ENCODE measurements at regions not wholly inside any gene's neighbourhood (a gene's known extent, or its start where the extent isn't known, plus 50 kb on each side); places are given as distances from the start of the nearest gene placed in this dataset.

DNA sequence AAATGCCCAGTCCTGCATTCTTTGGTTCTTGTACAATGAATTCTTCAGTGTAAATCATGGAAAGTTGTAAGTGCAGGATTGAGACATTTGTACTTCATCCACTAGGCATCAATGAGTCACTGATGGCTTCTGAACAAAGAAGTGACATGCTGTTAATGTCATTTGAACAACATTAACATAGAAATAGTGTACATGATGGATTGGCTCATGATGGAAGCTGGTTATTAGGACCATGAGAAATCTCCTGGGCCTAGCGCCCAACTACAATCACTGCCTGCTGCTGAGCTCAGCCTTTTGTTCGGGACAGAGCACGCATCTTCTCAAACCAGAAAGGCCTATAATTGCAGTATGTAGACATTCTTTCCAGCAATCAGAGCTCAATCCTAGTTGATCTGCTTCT is 316.8 kb upstream of the TSHZ2 start:
- DNase-seq (ENCODE audit: low spot score in 2 of 2) = no peak
- H3K36me3 ChIP-seq = no peaks in the 10 kb centered on the region
- no peaks in the 10 kb centered on the region for H3K27me3 ChIP-seq
- TF ChIP-seq, protein P1, sequence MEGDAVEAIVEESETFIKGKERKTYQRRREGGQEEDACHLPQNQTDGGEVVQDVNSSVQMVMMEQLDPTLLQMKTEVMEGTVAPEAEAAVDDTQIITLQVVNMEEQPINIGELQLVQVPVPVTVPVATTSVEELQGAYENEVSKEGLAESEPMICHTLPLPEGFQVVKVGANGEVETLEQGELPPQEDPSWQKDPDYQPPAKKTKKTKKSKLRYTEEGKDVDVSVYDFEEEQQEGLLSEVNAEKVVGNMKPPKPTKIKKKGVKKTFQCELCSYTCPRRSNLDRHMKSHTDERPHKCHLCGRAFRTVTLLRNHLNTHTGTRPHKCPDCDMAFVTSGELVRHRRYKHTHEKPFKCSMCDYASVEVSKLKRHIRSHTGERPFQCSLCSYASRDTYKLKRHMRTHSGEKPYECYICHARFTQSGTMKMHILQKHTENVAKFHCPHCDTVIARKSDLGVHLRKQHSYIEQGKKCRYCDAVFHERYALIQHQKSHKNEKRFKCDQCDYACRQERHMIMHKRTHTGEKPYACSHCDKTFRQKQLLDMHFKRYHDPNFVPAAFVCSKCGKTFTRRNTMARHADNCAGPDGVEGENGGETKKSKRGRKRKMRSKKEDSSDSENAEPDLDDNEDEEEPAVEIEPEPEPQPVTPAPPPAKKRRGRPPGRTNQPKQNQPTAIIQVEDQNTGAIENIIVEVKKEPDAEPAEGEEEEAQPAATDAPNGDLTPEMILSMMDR (IDR thresholded peaks at IDR 0.05) = no peak
- no peak for TF ChIP-seq EP300 (IDR thresholded peaks at IDR 0.05)
- no peak for TF ChIP-seq POLR2A (IDR thresholded peaks at IDR 0.05)
- 88 to 89% methylated on average over 3 of the region's 3 CpGs for WGBS, 2 donors
- H3K27ac ChIP-seq = no peak overlapping the region
- H3K9me3 ChIP-seq = no peaks in the 10 kb centered on the region
- H3K4me1 ChIP-seq = no peaks in the 10 kb centered on the region
- no peak overlapping the region for H3K4me3 ChIP-seq

DNA sequence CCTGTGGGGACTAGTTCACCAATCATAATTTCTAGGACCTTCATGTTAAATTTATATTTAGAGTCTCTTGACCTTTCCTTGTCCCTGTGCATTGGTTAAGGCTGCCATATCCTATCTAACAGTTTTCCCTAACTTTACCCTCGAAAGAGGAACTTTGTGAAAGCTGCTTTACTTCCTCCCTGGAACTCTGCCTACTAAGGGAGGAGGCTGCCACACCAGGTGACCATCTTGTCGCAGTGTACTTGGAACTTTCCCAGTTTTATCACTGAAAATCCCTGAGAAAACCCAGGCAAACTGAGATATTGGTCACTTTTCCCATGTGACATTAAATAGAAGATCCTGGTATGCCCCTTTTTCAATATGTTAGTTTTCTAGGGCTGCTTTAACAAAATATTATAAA is 317.6 kb upstream of the TSHZ2 start:
- no peaks in the 10 kb centered on the region for H3K36me3 ChIP-seq
- H3K27ac ChIP-seq = no peak overlapping the region
- TF ChIP-seq, protein P1 (IDR thresholded peaks at IDR 0.05) = no peak
- TF ChIP-seq POLR2A (IDR thresholded peaks at IDR 0.05) = no peak
- no peak for TF ChIP-seq EP300 (IDR thresholded peaks at IDR 0.05)
- no peaks in the 10 kb centered on the region for H3K4me1 ChIP-seq
- no peak overlapping the region for H3K4me3 ChIP-seq
- DNase-seq (ENCODE audit: low spot score in 2 of 2) = no peak
- no peaks in the 10 kb centered on the region for H3K27me3 ChIP-seq
- H3K9me3 ChIP-seq = no peaks in the 10 kb centered on the region
- 48 to 54% methylated on average over 2 of the region's 2 CpGs for WGBS, 2 donors

DNA sequence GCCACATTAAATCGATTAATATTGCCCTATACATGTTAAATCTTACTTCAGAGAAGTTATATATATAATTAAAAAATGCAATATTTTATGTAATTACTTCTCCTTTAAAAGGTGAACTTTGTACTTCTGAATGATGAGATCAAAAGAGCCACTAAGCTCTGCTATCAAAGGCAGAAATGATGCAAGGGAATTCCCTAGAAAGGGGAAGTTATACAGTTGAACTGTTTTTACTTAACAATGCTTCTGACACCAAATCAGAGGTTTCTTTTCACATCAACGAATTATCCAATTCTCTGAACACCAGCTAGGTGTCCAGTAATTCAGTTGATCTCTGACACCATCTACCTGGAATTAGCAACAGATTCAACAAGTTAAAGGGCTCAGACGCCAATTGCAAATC is 319.9 kb upstream of the TSHZ2 start:
- Histone ChIP-seq H3K36me3 (no peaks in the 10 kb centered on the region), H3K9me3 (no peaks in the 10 kb centered on the region), H3K4me3 (no peak overlapping the region), H3K27ac (no peak overlapping the region), H3K27me3 (no peaks in the 10 kb centered on the region), H3K4me1 (no peaks in the 10 kb centered on the region)
- TF ChIP-seq EP300 (IDR thresholded peaks at IDR 0.05) (no peak), POLR2A (IDR thresholded peaks at IDR 0.05) (no peak)
- TF ChIP-seq, protein P1 (IDR thresholded peaks at IDR 0.05) = no peak
- no peak for DNase-seq (ENCODE audit: low spot score in 2 of 2)
- WGBS, 2 donors = 74 to 77% methylated on average over 3 of the region's 3 CpGs

DNA sequence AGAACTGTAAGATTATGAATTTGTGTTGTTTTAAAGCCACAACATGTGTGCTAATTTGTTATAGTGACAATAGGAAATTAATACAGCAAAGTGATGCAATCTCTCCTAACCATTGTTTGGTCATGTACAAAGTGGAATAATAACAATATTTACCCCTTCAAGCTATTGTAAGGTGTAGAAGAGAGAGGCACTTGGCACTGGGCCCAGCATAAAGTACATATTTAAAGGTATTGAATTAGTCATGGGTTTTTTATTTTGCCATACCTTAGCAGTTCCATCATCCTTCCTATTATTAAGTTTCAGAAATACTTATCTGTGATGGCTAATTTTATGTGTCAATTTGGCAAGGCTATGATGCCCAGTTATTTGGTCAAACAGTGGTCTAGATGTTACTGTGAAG is 322.4 kb upstream of the TSHZ2 start:
- Histone ChIP-seq H3K27ac (no peak overlapping the region), H3K4me1 (no peaks in the 10 kb centered on the region), H3K27me3 (no peaks in the 10 kb centered on the region), H3K4me3 (no peak overlapping the region), H3K9me3 (no peaks in the 10 kb centered on the region), H3K36me3 (no peaks in the 10 kb centered on the region)
- no peak for DNase-seq (ENCODE audit: low spot score in 2 of 2)
- TF ChIP-seq, protein P1 (IDR thresholded peaks at IDR 0.05) = no peak
- TF ChIP-seq EP300 (IDR thresholded peaks at IDR 0.05) = no peak
- TF ChIP-seq POLR2A (IDR thresholded peaks at IDR 0.05) = no peak

DNA sequence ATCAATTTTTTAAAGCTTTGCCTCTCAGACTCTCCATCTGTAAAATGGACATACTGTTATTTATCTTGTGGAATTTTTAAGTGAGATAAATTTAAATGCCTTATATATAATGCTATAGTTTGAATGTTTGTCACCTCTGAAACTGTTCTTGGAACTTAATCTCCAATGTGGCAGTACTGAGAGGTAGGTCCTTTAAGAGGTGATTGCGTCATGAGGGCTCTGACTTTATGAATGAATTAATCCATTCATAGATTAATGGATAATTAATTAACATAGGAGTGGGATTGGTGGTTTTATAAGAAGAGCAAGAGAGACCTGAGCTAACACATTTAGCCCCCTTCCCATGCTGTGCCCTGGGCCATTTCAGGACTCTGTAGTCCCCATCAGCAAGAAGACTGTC is 326.3 kb upstream of the TSHZ2 start:
- Histone ChIP-seq H3K4me3 (no peak overlapping the region), H3K27ac (no peak overlapping the region), H3K4me1 (no peaks in the 10 kb centered on the region), H3K36me3 (no peaks in the 10 kb centered on the region), H3K9me3 (no peaks in the 10 kb centered on the region), H3K27me3 (no peaks in the 10 kb centered on the region)
- no peak for DNase-seq (ENCODE audit: low spot score in 2 of 2)
- WGBS, 2 donors = 92 to 100% methylated on average over 1 of the region's 1 CpG
- TF ChIP-seq, protein P1 (IDR thresholded peaks at IDR 0.05) = no peak
- TF ChIP-seq POLR2A (IDR thresholded peaks at IDR 0.05) = no peak
- TF ChIP-seq EP300 (IDR thresholded peaks at IDR 0.05) = no peak

Measured in tibial nerve (tissue), 4 donors.